Neural progenitor cell (in vitro differentiated cells): ENCODE measurements at regions not wholly inside any gene's neighbourhood (a gene's known extent, or its start where the extent isn't known, plus 50 kb on each side); places are given as distances from the start of the nearest gene placed in this dataset.
A peak's percentile ranks its signal among the peaks of the same experiment; 100 is the strongest.

Experiments
- DNase-seq: peaks from one replicate; pipeline ENCODE4 v3.0.0-alpha.2; 2016; ENCODE audit warnings: low spot score
- H2AFZ ChIP-seq: fragments of 200-600 bp; sonication (generic); replicated peaks from 2 replicates; pipeline ENCODE4 v1.6.1; 2016; ENCODE audit warnings: antibody characterized with exemption
- H3F3A ChIP-seq: fragments of 200-600 bp; sonication (generic); 2 replicates; pipeline ENCODE4 v1.6.1; 2016; ENCODE audit warnings: antibody characterized with exemption, low read depth
- H3K27ac ChIP-seq: fragments of 200-600 bp; sonication (generic); 2 replicates; pipeline ENCODE4 v1.5.1; 2016; ENCODE audit warnings: mild to moderate bottlenecking
- H3K27me3 ChIP-seq: fragments of 200-600 bp; sonication (generic); 2 replicates; pipeline ENCODE4 v1.6.1; 2016; ENCODE audit warnings: mild to moderate bottlenecking, moderate library complexity
- H3K36me3 ChIP-seq: fragments of 200-600 bp; sonication (generic); 2 replicates; pipeline ENCODE4 v1.5.1; 2016
- H3K4me1 ChIP-seq: fragments of 200-600 bp; sonication (generic); 2 replicates; pipeline ENCODE4 v1.6.1; 2016; ENCODE audit warnings: mixed run types
- H3K4me2 ChIP-seq: fragments of 200-600 bp; sonication (generic); 2 replicates; pipeline ENCODE4 v1.6.1; 2016
- H3K4me3 ChIP-seq: fragments of 200-600 bp; sonication (generic); 2 replicates; pipeline ENCODE4 v1.5.1; 2016
- H3K79me2 ChIP-seq: fragments of 200-600 bp; sonication (generic); 2 replicates; pipeline ENCODE4 v1.6.1; 2016; ENCODE audit warnings: low read depth
- H3K9ac ChIP-seq: fragments of 200-600 bp; sonication (generic); 2 replicates; pipeline ENCODE4 v1.6.1; 2016
- H3K9me3 ChIP-seq: fragments of 200-600 bp; sonication (generic); 2 replicates; pipeline ENCODE4 v1.5.1; 2016; ENCODE audit warnings: low read depth
- H4K20me1 ChIP-seq: fragments of 200-600 bp; sonication (generic); 2 replicates; pipeline ENCODE4 v1.6.1; 2016; ENCODE audit warnings: low read depth
- H3K27ac Mint-ChIP-seq: 3 replicates; pipeline ENCODE4 v1.8.0; 2021; ENCODE audit warnings: mixed read lengths
- H3K27me3 Mint-ChIP-seq: 2 replicates; pipeline ENCODE4 v1.8.0; 2022; ENCODE audit warnings: low read depth, mild to moderate bottlenecking, inconsistent platforms, moderate library complexity, mixed read lengths; ENCODE audit not compliant: insufficient read depth
- H3K36me3 Mint-ChIP-seq: 3 replicates; pipeline ENCODE4 v1.8.0; 2021; ENCODE audit warnings: mixed read lengths
- H3K4me1 Mint-ChIP-seq: 3 replicates; pipeline ENCODE4 v1.8.0; 2021; ENCODE audit warnings: mixed read lengths
- H3K4me3 Mint-ChIP-seq: 3 replicates; pipeline ENCODE4 v1.8.0; 2021; ENCODE audit warnings: mild to moderate bottlenecking, moderate library complexity, mixed read lengths
- H3K9me3 Mint-ChIP-seq: 3 replicates; pipeline ENCODE4 v1.8.0; 2020; ENCODE audit warnings: mixed read lengths
- CTCF ChIP-seq: fragments of 200-600 bp; sonication (generic); IDR thresholded peaks from 2 replicates; pipeline ENCODE4 v1.5.1; 2017; ENCODE audit warnings: antibody characterized with exemption, mild to moderate bottlenecking
- EZH2 ChIP-seq: fragments of 200-600 bp; sonication (generic); IDR thresholded peaks from 2 replicates; pipeline ENCODE4 v1.6.1; 2017; ENCODE audit warnings: antibody characterized with exemption, mild to moderate bottlenecking, moderate library complexity
- EZH2phosphoT487 ChIP-seq: fragments of 200-600 bp; sonication (generic); IDR thresholded peaks from 2 replicates; pipeline ENCODE4 v1.6.1; 2017; ENCODE audit warnings: antibody characterized with exemption

DNA sequence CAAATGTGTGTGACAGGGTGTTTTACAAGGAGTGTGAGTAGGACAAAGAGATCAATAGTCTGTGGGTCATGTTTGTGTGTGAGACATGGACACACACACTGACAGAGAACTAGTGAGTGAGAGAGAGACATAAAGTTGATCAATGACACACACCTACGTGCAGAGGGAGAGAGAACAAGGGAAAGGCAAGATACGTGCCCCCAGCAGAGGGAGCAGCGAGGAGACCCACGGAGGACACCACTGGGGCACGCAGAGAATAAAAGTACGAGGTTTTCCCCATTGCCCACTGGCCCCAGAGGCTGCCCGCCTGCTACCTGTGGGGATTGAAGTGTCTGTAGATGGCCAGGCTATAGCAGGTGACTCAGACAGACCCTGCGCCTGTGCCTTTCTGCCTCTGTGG is 130.2 kb upstream of the CSF3R start:
- Mint-ChIP-seq H3K27ac (no peak overlapping the region), H3K4me1 (no peaks in the 10 kb centered on the region), H3K27me3 (peaks cover 2% of the 10 kb centered on the region), H3K36me3 (no peaks in the 10 kb centered on the region), H3K4me3 (no peak overlapping the region), H3K9me3 (no peaks in the 10 kb centered on the region)
- DNase-seq: peak; percentile 33
- no peaks in the 10 kb centered on the region for H3F3A ChIP-seq
- H3K4me1 ChIP-seq: no peaks in the 10 kb centered on the region
- peak overlapping the region; percentile 57 for H2AFZ ChIP-seq
- TF ChIP-seq EZH2 (no peak), CTCF (peak; percentile 51)
- H3K79me2 ChIP-seq: no peaks in the 10 kb centered on the region
- H3K36me3 ChIP-seq: no peaks in the 10 kb centered on the region
- H3K27me3 ChIP-seq: no peaks in the 10 kb centered on the region
- no peak overlapping the region for H3K4me3 ChIP-seq
- no peak overlapping the region for H3K4me2 ChIP-seq
- no peak overlapping the region for H3K9ac ChIP-seq
- no peaks in the 10 kb centered on the region for H4K20me1 ChIP-seq
- H3K27ac ChIP-seq: no peak overlapping the region
- no peaks in the 10 kb centered on the region for H3K9me3 ChIP-seq

DNA sequence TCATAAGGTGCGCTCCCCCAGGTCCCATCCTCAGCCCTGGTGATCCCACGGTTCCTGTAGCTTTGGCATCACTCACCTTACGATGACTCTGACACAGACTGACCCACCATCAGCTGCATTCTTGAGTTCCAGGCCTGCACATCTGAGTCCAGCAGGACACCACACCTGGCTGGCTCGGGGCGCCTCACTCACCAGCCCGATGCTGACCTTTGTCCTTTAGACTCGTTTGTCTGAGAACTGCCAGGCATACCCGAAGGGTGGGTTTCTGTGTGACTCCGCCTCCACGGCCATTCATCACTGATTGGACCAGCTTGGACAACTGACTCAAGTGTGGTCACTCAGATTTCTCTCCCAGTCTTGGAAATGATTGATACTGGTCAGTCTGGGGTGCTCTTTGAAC is 129.4 kb upstream of the CSF3R start:
- Histone ChIP-seq H3K4me3 (no peak overlapping the region), H3K79me2 (no peaks in the 10 kb centered on the region), H3K4me2 (no peak overlapping the region), H3K27me3 (no peaks in the 10 kb centered on the region), H3K4me1 (no peaks in the 10 kb centered on the region), H3F3A (no peaks in the 10 kb centered on the region), H3K9me3 (no peaks in the 10 kb centered on the region), H3K36me3 (no peaks in the 10 kb centered on the region), H3K27ac (no peak overlapping the region), H3K9ac (no peak overlapping the region), H4K20me1 (no peaks in the 10 kb centered on the region), H2AFZ (peak overlapping the region; percentile 57)
- Mint-ChIP-seq H3K36me3 (no peaks in the 10 kb centered on the region), H3K4me1 (no peaks in the 10 kb centered on the region), H3K9me3 (no peaks in the 10 kb centered on the region), H3K4me3 (no peak overlapping the region), H3K27me3 (peaks cover 2% of the 10 kb centered on the region), H3K27ac (no peak overlapping the region)
- no peak for DNase-seq
- TF ChIP-seq EZH2: no peak
- no peak for TF ChIP-seq CTCF
- no peak for TF ChIP-seq EZH2phosphoT487

- H3K4me1 ChIP-seq: no peaks in the 10 kb centered on the region
- TF ChIP-seq CTCF (peak; percentile 98), EZH2 (no peak), EZH2phosphoT487 (no peak)
- no peaks in the 10 kb centered on the region for H3K79me2 ChIP-seq
- H3K4me1 Mint-ChIP-seq: no peaks in the 10 kb centered on the region
- H3K27me3 ChIP-seq: no peaks in the 10 kb centered on the region
- H2AFZ ChIP-seq: no peak overlapping the region
- H3K9ac ChIP-seq: no peak overlapping the region
- no peaks in the 10 kb centered on the region for H3K9me3 Mint-ChIP-seq
- no peak overlapping the region for H3K27ac ChIP-seq
- no peaks in the 10 kb centered on the region for H3K36me3 ChIP-seq
- no peaks in the 10 kb centered on the region for H4K20me1 ChIP-seq
- no peak overlapping the region for H3K4me2 ChIP-seq
- H3K4me3 Mint-ChIP-seq: no peak overlapping the region
- no peak overlapping the region for H3K4me3 ChIP-seq
- DNase-seq: peak; percentile 92
- H3K9me3 ChIP-seq: no peaks in the 10 kb centered on the region
- no peak overlapping the region for H3K27ac Mint-ChIP-seq
- no peaks in the 10 kb centered on the region for H3K36me3 Mint-ChIP-seq
- peaks cover 5% of the 10 kb centered on the region for H3K27me3 Mint-ChIP-seq
- H3F3A ChIP-seq: no peaks in the 10 kb centered on the region
These were observed 126.7 kb upstream of the CSF3R start for GRCh38 chr1:36609241-36610027.
